BLaER1 (cell line): ENCODE measurements at regions not wholly inside any gene's neighbourhood (a gene's known extent, or its start where the extent isn't known, plus 50 kb on each side); places are given as distances from the start of the nearest gene placed in this dataset.

Experiments
- H3K27ac ChIP-seq: shearing (Covaris generic); formaldehyde crosslinking; 2 replicates; pipeline ENCODE4 v1.8.1; 2022
- H3K27me3 ChIP-seq: shearing (Covaris generic); formaldehyde crosslinking; 2 replicates; pipeline ENCODE4 v1.8.1; 2022
- H3K36me3 ChIP-seq: shearing (Covaris generic); formaldehyde crosslinking; 2 replicates; pipeline ENCODE4 v1.8.1; 2022
- H3K4me1 ChIP-seq: shearing (Covaris generic); formaldehyde crosslinking; 2 replicates; pipeline ENCODE4 v1.8.1; 2022
- H3K4me2 ChIP-seq: shearing (Covaris generic); formaldehyde crosslinking; 2 replicates; pipeline ENCODE4 v1.8.1; 2022
- H3K4me3 ChIP-seq: shearing (Covaris generic); formaldehyde crosslinking; 2 replicates; pipeline ENCODE4 v1.8.1; 2022
- H3K9ac ChIP-seq: shearing (Covaris generic); formaldehyde crosslinking; 2 replicates; pipeline ENCODE4 v1.8.1; 2022
- H3K9me3 ChIP-seq: shearing (Covaris generic); formaldehyde crosslinking; 2 replicates; pipeline ENCODE4 v1.8.1; 2022
- H4K20me1 ChIP-seq: shearing (Covaris generic); formaldehyde crosslinking; 2 replicates; pipeline ENCODE4 v1.8.1; 2022
- Cebpa-rat ChIP-seq: shearing (Covaris generic); IDR thresholded peaks from 2 replicates; pipeline ENCODE4 v1.8.1; 2022

GRCh38 chr1:5367306-5367705 is 624.9 kb downstream of the NPHP4 start:
- Histone ChIP-seq H3K4me1 (no peaks in the 10 kb centered on the region), H3K36me3 (no peaks in the 10 kb centered on the region), H3K27me3 (no peaks in the 10 kb centered on the region), H3K9me3 (no peaks in the 10 kb centered on the region), H3K9ac (no peak overlapping the region), H3K27ac (no peak overlapping the region), H3K4me2 (no peak overlapping the region), H4K20me1 (no peaks in the 10 kb centered on the region), H3K4me3 (no peak overlapping the region)
- no peak for TF ChIP-seq Cebpa-rat

GRCh38 chr1:5365751-5366150 is 626.5 kb downstream of the NPHP4 start:
- no peak for TF ChIP-seq Cebpa-rat
- Histone ChIP-seq H3K4me2 (no peak overlapping the region), H3K27ac (no peak overlapping the region), H3K36me3 (no peaks in the 10 kb centered on the region), H3K4me1 (no peaks in the 10 kb centered on the region), H4K20me1 (no peaks in the 10 kb centered on the region), H3K9ac (no peak overlapping the region), H3K9me3 (no peaks in the 10 kb centered on the region), H3K4me3 (no peak overlapping the region), H3K27me3 (no peaks in the 10 kb centered on the region)

- no peaks in the 10 kb centered on the region for H4K20me1 ChIP-seq
- H3K4me1 ChIP-seq: no peaks in the 10 kb centered on the region
- no peak overlapping the region for H3K4me3 ChIP-seq
- H3K4me2 ChIP-seq: no peak overlapping the region
- H3K9ac ChIP-seq: no peak overlapping the region
- H3K27ac ChIP-seq: no peak overlapping the region
- H3K9me3 ChIP-seq: peaks cover 10% of the 10 kb centered on the region
- no peak for TF ChIP-seq Cebpa-rat
- no peaks in the 10 kb centered on the region for H3K27me3 ChIP-seq
- H3K36me3 ChIP-seq: no peaks in the 10 kb centered on the region
These were observed 627.6 kb downstream of the NPHP4 start for GRCh38 chr1:5364591-5364990.

GRCh38 chr1:5354681-5355080 is 637.5 kb downstream of the NPHP4 start:
- H4K20me1 ChIP-seq: no peaks in the 10 kb centered on the region
- H3K4me1 ChIP-seq: no peaks in the 10 kb centered on the region
- H3K36me3 ChIP-seq: no peaks in the 10 kb centered on the region
- TF ChIP-seq Cebpa-rat: no peak
- H3K4me2 ChIP-seq: no peak overlapping the region
- H3K27me3 ChIP-seq: no peaks in the 10 kb centered on the region
- peaks cover 34% of the 10 kb centered on the region for H3K9me3 ChIP-seq
- no peak overlapping the region for H3K4me3 ChIP-seq
- H3K9ac ChIP-seq: no peak overlapping the region
- H3K27ac ChIP-seq: no peak overlapping the region

- Histone ChIP-seq H3K4me1 (peaks cover 11% of the 10 kb centered on the region), H3K27me3 (no peaks in the 10 kb centered on the region), H4K20me1 (no peaks in the 10 kb centered on the region), H3K4me2 (no peak overlapping the region), H3K9ac (no peak overlapping the region), H3K27ac (no peak overlapping the region), H3K36me3 (no peaks in the 10 kb centered on the region), H3K4me3 (no peak overlapping the region), H3K9me3 (peaks cover 3% of the 10 kb centered on the region)
- no peak for TF ChIP-seq Cebpa-rat
These were observed 640.9 kb downstream of the NPHP4 start for GRCh38 chr1:5351366-5351765.

GRCh38 chr1:5349526-5349925 is 642.7 kb downstream of the NPHP4 start:
- H3K27me3 ChIP-seq: no peaks in the 10 kb centered on the region
- TF ChIP-seq Cebpa-rat: no peak
- H3K4me3 ChIP-seq: no peak overlapping the region
- H3K4me2 ChIP-seq: no peak overlapping the region
- H3K27ac ChIP-seq: no peak overlapping the region
- no peaks in the 10 kb centered on the region for H4K20me1 ChIP-seq
- no peaks in the 10 kb centered on the region for H3K36me3 ChIP-seq
- H3K9ac ChIP-seq: no peak overlapping the region
- peaks cover 11% of the 10 kb centered on the region for H3K4me1 ChIP-seq
- H3K9me3 ChIP-seq: no peaks in the 10 kb centered on the region

GRCh38 chr1:5348732-5349465 is 643.3 kb downstream of the NPHP4 start:
- Histone ChIP-seq H3K27me3 (no peaks in the 10 kb centered on the region), H3K9ac (no peak overlapping the region), H3K4me3 (no peak overlapping the region), H4K20me1 (no peaks in the 10 kb centered on the region), H3K36me3 (no peaks in the 10 kb centered on the region), H3K9me3 (no peaks in the 10 kb centered on the region), H3K4me2 (no peak overlapping the region), H3K27ac (no peak overlapping the region), H3K4me1 (peaks cover 11% of the 10 kb centered on the region)
- no peak for TF ChIP-seq Cebpa-rat

- H3K4me1 ChIP-seq: peaks cover 11% of the 10 kb centered on the region
- no peaks in the 10 kb centered on the region for H3K9me3 ChIP-seq
- no peaks in the 10 kb centered on the region for H3K27me3 ChIP-seq
- no peaks in the 10 kb centered on the region for H3K36me3 ChIP-seq
- peak overlapping the region; percentile 50 for H3K4me2 ChIP-seq
- TF ChIP-seq Cebpa-rat: no peak
- no peak overlapping the region for H3K9ac ChIP-seq
- H3K4me3 ChIP-seq: no peak overlapping the region
- no peak overlapping the region for H3K27ac ChIP-seq
- no peaks in the 10 kb centered on the region for H4K20me1 ChIP-seq
These were observed 644.5 kb downstream of the NPHP4 start for GRCh38 chr1:5347726-5348125.

GRCh38 chr1:5345556-5345955 is 646.7 kb downstream of the NPHP4 start:
- Histone ChIP-seq H4K20me1 (no peaks in the 10 kb centered on the region), H3K9ac (no peak overlapping the region), H3K27ac (no peak overlapping the region), H3K9me3 (no peaks in the 10 kb centered on the region), H3K4me2 (no peak overlapping the region), H3K36me3 (no peaks in the 10 kb centered on the region), H3K27me3 (no peaks in the 10 kb centered on the region), H3K4me1 (peaks cover 11% of the 10 kb centered on the region), H3K4me3 (no peak overlapping the region)
- TF ChIP-seq Cebpa-rat: no peak

- Histone ChIP-seq H3K4me3 (no peak overlapping the region), H3K4me2 (no peak overlapping the region), H3K27ac (no peak overlapping the region), H3K4me1 (peaks cover 11% of the 10 kb centered on the region), H3K9ac (no peak overlapping the region), H3K27me3 (no peaks in the 10 kb centered on the region), H3K36me3 (no peaks in the 10 kb centered on the region), H4K20me1 (no peaks in the 10 kb centered on the region), H3K9me3 (no peaks in the 10 kb centered on the region)
- TF ChIP-seq Cebpa-rat: no peak
These were observed 648.8 kb downstream of the NPHP4 start for GRCh38 chr1:5343256-5344020.
